DND-41 (cell line): ENCODE measurements at regions not wholly inside any gene's neighbourhood (a gene's known extent, or its start where the extent isn't known, plus 50 kb on each side); places are given as distances from the start of the nearest gene placed in this dataset.

Experiments used
- ATAC-seq: fragments of 200-7000 bp; cut with Tn5 transposase; 3 replicates; pipeline ENCODE4 v1.9.1; 2021; ENCODE audit warnings: low read depth; ENCODE audit not compliant: insufficient read depth
- DNase-seq: peaks from one replicate; pipeline ENCODE4 v3.0.0-alpha.2; 2020
- H2AFZ ChIP-seq: 2 replicates; pipeline ENCODE4 v1.6.0; 2012; ENCODE audit warnings: low read depth, low read length
- H3K27ac ChIP-seq: 2 replicates; pipeline ENCODE4 v1.5.1; 2012; ENCODE audit warnings: low read length, inconsistent platforms
- H3K27me3 ChIP-seq: fragments of 200-600 bp; sonication (generic); 2 replicates; pipeline ENCODE4 v1.6.0; 2012; ENCODE audit warnings: low read length, mild to moderate bottlenecking, inconsistent platforms; ENCODE audit not compliant: insufficient read depth, poor library complexity
- H3K36me3 ChIP-seq: 2 replicates; pipeline ENCODE4 v1.5.1; 2012; ENCODE audit warnings: low read length, inconsistent platforms; ENCODE audit not compliant: insufficient read depth
- H3K4me1 ChIP-seq: 2 replicates; pipeline ENCODE4 v1.5.1; 2012; ENCODE audit warnings: mild to moderate bottlenecking, low read length; ENCODE audit not compliant: insufficient read depth
- H3K4me2 ChIP-seq: 2 replicates; pipeline ENCODE4 v1.6.0; 2012; ENCODE audit warnings: mild to moderate bottlenecking, moderate library complexity, low read length, inconsistent platforms; ENCODE audit not compliant: insufficient read depth
- H3K4me3 ChIP-seq, 2 experiments: fragments of 200-600 bp in 1 of 2; shearing (Covaris generic) in 1 of 2; 2 replicates each; pipeline ENCODE4 v1.5.1; 2012 to 2016; ENCODE audit warnings: inconsistent platforms in 2 of 2, low read length in 2 of 2, mild to moderate bottlenecking in 2 of 2, low read depth in 1 of 2, moderate library complexity in 1 of 2
- H3K79me2 ChIP-seq: 2 replicates; pipeline ENCODE4 v1.6.0; 2012; ENCODE audit warnings: low read length, inconsistent platforms; ENCODE audit not compliant: insufficient read depth
- H3K9ac ChIP-seq: 2 replicates; pipeline ENCODE4 v1.6.0; 2012; ENCODE audit warnings: low read depth, mild to moderate bottlenecking, inconsistent platforms, low read length, moderate library complexity
- H3K9me3 ChIP-seq: 2 replicates; pipeline ENCODE4 v1.5.1; 2012; ENCODE audit warnings: low read length, moderate library complexity, mild to moderate bottlenecking, inconsistent platforms; ENCODE audit not compliant: insufficient read depth, severe bottlenecking
- H4K20me1 ChIP-seq: 2 replicates; pipeline ENCODE4 v1.6.0; 2012; ENCODE audit warnings: low read length; ENCODE audit not compliant: insufficient read depth
- EZH2 ChIP-seq: IDR thresholded peaks from 3 replicates; pipeline ENCODE4 v1.6.1; 2012; ENCODE audit warnings: borderline replicate concordance, low read depth, mild to moderate bottlenecking, moderate library complexity, low read length, inconsistent platforms; ENCODE audit not compliant: severe bottlenecking
- TF ChIP-seq, protein P1 (sequence below): IDR thresholded peaks from 2 replicates; pipeline ENCODE4 v1.5.1; 2012; ENCODE audit warnings: borderline replicate concordance, low read length, moderate library complexity, mild to moderate bottlenecking; ENCODE audit not compliant: poor library complexity, severe bottlenecking; ENCODE audit errors: extremely low read depth

DNA sequence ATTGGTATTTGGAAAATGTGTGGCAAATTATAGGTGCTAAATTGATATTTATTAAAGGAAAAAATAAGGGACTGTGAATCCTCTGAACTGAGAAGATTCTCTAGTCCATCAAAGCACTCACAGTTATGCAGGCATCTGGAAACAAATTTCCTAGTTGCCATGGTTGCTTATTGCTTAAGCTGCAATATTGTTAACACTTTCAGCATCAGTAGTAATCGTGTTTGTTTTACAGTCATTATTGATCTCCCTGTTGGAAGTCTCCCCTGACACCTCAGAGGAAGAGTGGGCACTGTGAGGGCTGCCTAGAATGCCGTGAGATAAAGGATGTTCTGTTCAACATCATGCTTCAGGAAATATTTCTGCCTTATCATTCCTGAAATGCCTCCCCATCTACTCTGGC lies 2004.3 kb upstream of the ADGRL3 start:
- no peaks in the 10 kb centered on the region for H3K36me3 ChIP-seq
- ATAC-seq: no peak
- no peaks in the 10 kb centered on the region for H3K9me3 ChIP-seq
- H3K79me2 ChIP-seq: no peaks in the 10 kb centered on the region
- H3K27me3 ChIP-seq: no peaks in the 10 kb centered on the region
- H3K27ac ChIP-seq: no peak overlapping the region
- TF ChIP-seq, protein P1, sequence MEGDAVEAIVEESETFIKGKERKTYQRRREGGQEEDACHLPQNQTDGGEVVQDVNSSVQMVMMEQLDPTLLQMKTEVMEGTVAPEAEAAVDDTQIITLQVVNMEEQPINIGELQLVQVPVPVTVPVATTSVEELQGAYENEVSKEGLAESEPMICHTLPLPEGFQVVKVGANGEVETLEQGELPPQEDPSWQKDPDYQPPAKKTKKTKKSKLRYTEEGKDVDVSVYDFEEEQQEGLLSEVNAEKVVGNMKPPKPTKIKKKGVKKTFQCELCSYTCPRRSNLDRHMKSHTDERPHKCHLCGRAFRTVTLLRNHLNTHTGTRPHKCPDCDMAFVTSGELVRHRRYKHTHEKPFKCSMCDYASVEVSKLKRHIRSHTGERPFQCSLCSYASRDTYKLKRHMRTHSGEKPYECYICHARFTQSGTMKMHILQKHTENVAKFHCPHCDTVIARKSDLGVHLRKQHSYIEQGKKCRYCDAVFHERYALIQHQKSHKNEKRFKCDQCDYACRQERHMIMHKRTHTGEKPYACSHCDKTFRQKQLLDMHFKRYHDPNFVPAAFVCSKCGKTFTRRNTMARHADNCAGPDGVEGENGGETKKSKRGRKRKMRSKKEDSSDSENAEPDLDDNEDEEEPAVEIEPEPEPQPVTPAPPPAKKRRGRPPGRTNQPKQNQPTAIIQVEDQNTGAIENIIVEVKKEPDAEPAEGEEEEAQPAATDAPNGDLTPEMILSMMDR: no peak
- no peak for TF ChIP-seq EZH2
- no peak overlapping the region for H3K9ac ChIP-seq
- no peaks in the 10 kb centered on the region for H4K20me1 ChIP-seq
- DNase-seq: no peak
- no peak overlapping the region for H3K4me3 ChIP-seq
- no peaks in the 10 kb centered on the region for H3K4me1 ChIP-seq
- no peak overlapping the region for H2AFZ ChIP-seq
- H3K4me2 ChIP-seq: no peak overlapping the region

DNA sequence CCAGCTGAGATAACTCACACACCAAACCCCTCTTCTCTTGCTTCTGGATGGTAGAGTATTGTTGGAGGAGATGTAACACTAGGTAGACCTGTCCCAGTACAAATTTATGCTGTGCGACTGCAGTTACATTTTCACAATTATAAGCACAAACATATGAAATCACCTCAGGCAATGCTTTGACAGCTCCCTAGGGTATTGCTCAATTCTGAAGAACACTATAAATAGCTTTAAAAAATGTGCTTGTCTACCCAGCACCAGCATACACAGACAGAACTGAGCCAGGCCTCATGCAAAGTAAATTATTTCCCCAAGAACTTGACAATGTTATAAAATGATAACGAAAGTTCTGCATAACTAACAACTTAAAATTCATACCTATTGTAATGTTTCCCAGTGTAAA lies 1999.1 kb upstream of the ADGRL3 start:
- Histone ChIP-seq H3K4me1 (no peaks in the 10 kb centered on the region), H4K20me1 (no peaks in the 10 kb centered on the region), H3K36me3 (no peaks in the 10 kb centered on the region), H3K27me3 (no peaks in the 10 kb centered on the region), H3K9me3 (no peaks in the 10 kb centered on the region), H3K27ac (no peak overlapping the region), H3K9ac (no peak overlapping the region), H3K4me2 (no peak overlapping the region), H3K79me2 (no peaks in the 10 kb centered on the region), H2AFZ (no peak overlapping the region), H3K4me3 (no peak overlapping the region)
- no peak for ATAC-seq
- DNase-seq: no peak
- TF ChIP-seq, protein P1: no peak
- no peak for TF ChIP-seq EZH2

DNA sequence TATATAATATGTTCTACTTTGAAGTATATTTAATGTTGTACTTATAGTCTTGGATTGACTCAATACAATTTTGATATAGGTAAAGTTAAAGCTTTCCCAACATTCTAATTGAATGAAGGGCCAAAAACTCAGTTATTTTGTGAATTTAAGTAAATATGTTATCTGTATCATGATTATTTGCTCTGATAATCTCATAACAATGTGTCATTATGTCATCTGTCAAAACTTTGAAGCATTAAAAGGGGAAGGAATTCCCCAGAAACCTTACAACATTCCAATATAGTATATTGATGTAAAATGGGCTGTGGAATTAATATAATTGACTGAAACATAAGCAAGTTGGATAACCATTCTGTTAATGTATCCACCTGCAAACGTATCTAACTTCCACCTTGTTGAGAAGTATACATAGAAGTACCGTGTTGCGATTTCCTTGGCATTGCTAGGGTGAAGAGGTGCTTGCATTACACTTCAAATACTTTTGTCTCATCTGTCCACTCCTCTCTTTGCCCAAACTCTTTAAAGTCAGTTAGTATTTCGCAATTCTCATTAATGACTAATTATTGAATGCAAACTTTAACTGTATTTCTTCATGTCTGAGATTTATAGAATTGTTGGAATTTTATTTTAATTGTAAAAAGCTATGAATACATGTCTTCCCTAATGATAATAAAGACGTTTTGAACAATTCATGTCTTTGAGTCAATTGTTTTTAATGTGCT lies 1982.1 kb upstream of the ADGRL3 start:
- ATAC-seq (no peak), DNase-seq (no peak)
- TF ChIP-seq, protein P1: no peak
- no peak for TF ChIP-seq EZH2
- Histone ChIP-seq H3K4me2 (no peak overlapping the region), H3K36me3 (no peaks in the 10 kb centered on the region), H3K4me3 (no peak overlapping the region), H3K79me2 (no peaks in the 10 kb centered on the region), H3K4me1 (no peaks in the 10 kb centered on the region), H4K20me1 (no peaks in the 10 kb centered on the region), H3K9me3 (no peaks in the 10 kb centered on the region), H3K27me3 (no peaks in the 10 kb centered on the region), H3K9ac (no peak overlapping the region), H3K27ac (no peak overlapping the region), H2AFZ (no peak overlapping the region)

DNA sequence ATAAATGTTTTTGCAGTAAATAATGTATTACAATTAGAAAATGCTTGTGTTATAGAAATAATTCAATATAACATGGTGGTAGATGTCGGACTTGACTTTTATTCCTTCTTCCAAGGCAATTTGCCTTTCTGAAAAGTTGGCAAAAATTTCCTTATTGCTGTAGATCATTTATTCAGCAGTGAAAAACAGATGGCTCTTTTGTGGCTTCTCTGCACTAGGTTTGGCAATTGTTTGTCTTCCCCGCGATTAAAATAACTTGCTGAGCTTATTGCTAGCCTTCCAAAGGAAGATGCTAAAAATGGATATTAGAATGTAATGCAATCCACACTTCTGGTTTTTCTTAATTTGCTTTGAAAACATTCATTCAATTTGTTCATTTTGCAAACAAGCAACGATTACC lies 1977.9 kb upstream of the ADGRL3 start:
- no peaks in the 10 kb centered on the region for H4K20me1 ChIP-seq
- no peak for TF ChIP-seq EZH2
- H3K36me3 ChIP-seq: no peaks in the 10 kb centered on the region
- no peaks in the 10 kb centered on the region for H3K79me2 ChIP-seq
- no peaks in the 10 kb centered on the region for H3K9me3 ChIP-seq
- no peak for ATAC-seq
- no peak overlapping the region for H2AFZ ChIP-seq
- no peak overlapping the region for H3K4me2 ChIP-seq
- H3K9ac ChIP-seq: no peak overlapping the region
- no peaks in the 10 kb centered on the region for H3K27me3 ChIP-seq
- DNase-seq: no peak
- no peaks in the 10 kb centered on the region for H3K4me1 ChIP-seq
- no peak overlapping the region for H3K27ac ChIP-seq
- no peak overlapping the region for H3K4me3 ChIP-seq
